ENCODE measurements at regions not wholly inside any gene's neighbourhood (a gene's known extent, or its start where the extent isn't known, plus 50 kb on each side); places are given as distances from the start of the nearest gene placed in this dataset.

DNA sequence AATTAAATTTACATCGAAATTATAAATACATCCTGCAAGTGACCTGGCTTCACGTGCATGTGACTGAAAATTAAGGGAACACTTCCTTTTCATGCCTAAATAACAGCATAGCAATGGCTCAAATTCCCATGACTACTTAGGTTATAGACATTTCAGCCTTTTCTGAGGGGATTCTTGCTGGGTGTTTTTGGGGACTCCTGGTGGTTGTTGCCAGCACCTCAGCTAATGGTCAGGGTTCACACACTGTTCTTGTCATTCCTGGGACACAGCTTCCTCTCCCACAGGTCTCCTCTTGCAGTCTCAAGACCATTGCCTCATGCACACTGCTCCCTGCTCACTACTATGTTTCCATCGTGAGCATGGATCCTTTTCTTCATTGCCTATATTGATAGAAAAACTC is 148.9 kb upstream of the GLI3 start:
- TF ChIP-seq POLR2A (IDR thresholded peaks at IDR 0.05): no peak
- TF ChIP-seq, protein P1, sequence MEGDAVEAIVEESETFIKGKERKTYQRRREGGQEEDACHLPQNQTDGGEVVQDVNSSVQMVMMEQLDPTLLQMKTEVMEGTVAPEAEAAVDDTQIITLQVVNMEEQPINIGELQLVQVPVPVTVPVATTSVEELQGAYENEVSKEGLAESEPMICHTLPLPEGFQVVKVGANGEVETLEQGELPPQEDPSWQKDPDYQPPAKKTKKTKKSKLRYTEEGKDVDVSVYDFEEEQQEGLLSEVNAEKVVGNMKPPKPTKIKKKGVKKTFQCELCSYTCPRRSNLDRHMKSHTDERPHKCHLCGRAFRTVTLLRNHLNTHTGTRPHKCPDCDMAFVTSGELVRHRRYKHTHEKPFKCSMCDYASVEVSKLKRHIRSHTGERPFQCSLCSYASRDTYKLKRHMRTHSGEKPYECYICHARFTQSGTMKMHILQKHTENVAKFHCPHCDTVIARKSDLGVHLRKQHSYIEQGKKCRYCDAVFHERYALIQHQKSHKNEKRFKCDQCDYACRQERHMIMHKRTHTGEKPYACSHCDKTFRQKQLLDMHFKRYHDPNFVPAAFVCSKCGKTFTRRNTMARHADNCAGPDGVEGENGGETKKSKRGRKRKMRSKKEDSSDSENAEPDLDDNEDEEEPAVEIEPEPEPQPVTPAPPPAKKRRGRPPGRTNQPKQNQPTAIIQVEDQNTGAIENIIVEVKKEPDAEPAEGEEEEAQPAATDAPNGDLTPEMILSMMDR (IDR thresholded peaks at IDR 0.05 in 4 of 5, conservative IDR thresholded peaks at IDR 0.05 in 1 of 5): no peak

All from gastrocnemius medialis (tissue), 4 donors.